ENCODE measurements at regions not wholly inside any gene's neighbourhood (a gene's known extent, or its start where the extent isn't known, plus 50 kb on each side); places are given as distances from the start of the nearest gene placed in this dataset.

DNA sequence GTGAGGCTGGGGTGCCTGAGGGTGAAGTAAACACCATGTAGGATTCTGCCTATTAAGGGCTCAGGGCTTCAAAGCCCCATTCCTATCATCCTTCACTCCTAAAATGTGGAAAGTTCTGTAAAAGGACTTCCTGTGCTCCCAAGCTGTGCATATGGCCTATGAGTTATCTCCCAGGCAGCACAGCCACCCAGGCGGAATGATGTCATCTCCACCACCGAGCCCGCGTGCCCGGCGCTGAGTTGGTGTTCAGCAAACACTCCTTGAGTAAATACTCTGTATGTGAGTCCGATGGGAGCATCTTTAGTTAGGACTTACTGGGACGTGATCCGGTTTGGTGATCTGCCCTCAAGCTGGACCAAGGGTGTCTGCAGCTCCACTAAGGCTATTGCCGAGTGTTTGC, 437.3 kb downstream of the MED13L start:
- TF ChIP-seq NRF1 (IDR thresholded peaks at IDR 0.05; ENCODE audit: low read depth, low read length) (no peak), CTCF (IDR thresholded peaks at IDR 0.05; ENCODE audit: control extremely low read depth in 1 of 3, insufficient read depth in 1 of 3, low read depth in 1 of 3, low read length in 3 of 3) (no peak)
- TF ChIP-seq, protein P1, sequence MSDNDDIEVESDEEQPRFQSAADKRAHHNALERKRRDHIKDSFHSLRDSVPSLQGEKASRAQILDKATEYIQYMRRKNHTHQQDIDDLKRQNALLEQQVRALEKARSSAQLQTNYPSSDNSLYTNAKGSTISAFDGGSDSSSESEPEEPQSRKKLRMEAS (IDR thresholded peaks at IDR 0.05), result no peak

Measured in H1 (cell line).